ENCODE measurements at regions not wholly inside any gene's neighbourhood (a gene's known extent, or its start where the extent isn't known, plus 50 kb on each side); places are given as distances from the start of the nearest gene placed in this dataset.

DNA sequence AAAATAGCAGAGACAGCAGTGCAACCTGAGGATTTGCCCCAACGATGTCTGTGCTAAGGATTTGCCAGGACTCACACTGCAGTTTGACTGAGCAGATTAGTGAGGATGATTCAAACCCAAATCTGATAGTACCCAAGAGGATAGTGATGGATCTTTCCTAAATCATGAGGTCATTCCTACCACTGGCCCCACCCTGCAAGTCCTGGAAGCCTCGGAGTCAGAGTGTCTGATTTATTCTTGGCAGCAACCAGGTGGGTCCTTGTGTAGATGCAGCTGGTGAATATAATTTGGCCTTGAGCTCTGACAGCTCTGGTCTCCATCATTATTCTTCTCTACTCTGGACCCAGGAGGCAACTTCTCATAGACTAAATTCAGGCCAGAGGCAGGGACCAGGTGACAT, 179.3 kb upstream of the RAG2 start:
- TF ChIP-seq FOXK1 (CRISPR knock-in tag; IDR thresholded peaks at IDR 0.05) (no peak), JUN (CRISPR knock-in tag; IDR thresholded peaks at IDR 0.05) (no peak), TEAD4 (CRISPR knock-in tag; IDR thresholded peaks at IDR 0.05) (no peak), ESRRA (CRISPR knock-in tag; IDR thresholded peaks at IDR 0.05; ENCODE audit: borderline replicate concordance) (no peak), ZNF263 (CRISPR knock-in tag; IDR thresholded peaks at IDR 0.05; ENCODE audit: low read depth) (no peak), ATF1 (CRISPR knock-in tag; IDR thresholded peaks at IDR 0.05) (no peak)
- TF ChIP-seq, protein P1, sequence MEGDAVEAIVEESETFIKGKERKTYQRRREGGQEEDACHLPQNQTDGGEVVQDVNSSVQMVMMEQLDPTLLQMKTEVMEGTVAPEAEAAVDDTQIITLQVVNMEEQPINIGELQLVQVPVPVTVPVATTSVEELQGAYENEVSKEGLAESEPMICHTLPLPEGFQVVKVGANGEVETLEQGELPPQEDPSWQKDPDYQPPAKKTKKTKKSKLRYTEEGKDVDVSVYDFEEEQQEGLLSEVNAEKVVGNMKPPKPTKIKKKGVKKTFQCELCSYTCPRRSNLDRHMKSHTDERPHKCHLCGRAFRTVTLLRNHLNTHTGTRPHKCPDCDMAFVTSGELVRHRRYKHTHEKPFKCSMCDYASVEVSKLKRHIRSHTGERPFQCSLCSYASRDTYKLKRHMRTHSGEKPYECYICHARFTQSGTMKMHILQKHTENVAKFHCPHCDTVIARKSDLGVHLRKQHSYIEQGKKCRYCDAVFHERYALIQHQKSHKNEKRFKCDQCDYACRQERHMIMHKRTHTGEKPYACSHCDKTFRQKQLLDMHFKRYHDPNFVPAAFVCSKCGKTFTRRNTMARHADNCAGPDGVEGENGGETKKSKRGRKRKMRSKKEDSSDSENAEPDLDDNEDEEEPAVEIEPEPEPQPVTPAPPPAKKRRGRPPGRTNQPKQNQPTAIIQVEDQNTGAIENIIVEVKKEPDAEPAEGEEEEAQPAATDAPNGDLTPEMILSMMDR (IDR thresholded peaks at IDR 0.05): no peak

Measured in WTC11 (cell line).